Suprapubic skin (tissue), 3 donors: ENCODE measurements at regions not wholly inside any gene's neighbourhood (a gene's known extent, or its start where the extent isn't known, plus 50 kb on each side); places are given as distances from the start of the nearest gene placed in this dataset.

ENCODE experiments used
- CTCF ChIP-seq, 2 donors: fragments of 200-600 bp in 1 of 2; fragments of 450-650 bp in 1 of 2; sonication (generic) in 1 of 2; IDR thresholded peaks; one replicate each; pipeline ENCODE4 v1.5.1; 2016 to 2019; ENCODE audit warnings: antibody characterized with exemption in 2 of 2, mild to moderate bottlenecking in 1 of 2, moderate library complexity in 1 of 2
- POLR2A ChIP-seq, 2 donors: fragments of 450-650 bp; IDR thresholded peaks; one replicate each; pipeline ENCODE4 v1.6.1; 2017; ENCODE audit warnings: antibody characterized with exemption in 2 of 2, mild to moderate bottlenecking in 2 of 2, moderate library complexity in 2 of 2

GRCh38 chr5:119785057-119785456 is 155.7 kb downstream of the FAM170A start:
- TF ChIP-seq CTCF (IDR thresholded peaks at IDR 0.05) (no peak), POLR2A (IDR thresholded peaks at IDR 0.05) (no peak)
